Endodermal cell (in vitro differentiated cells): ENCODE measurements at regions not wholly inside any gene's neighbourhood (a gene's known extent, or its start where the extent isn't known, plus 50 kb on each side); places are given as distances from the start of the nearest gene placed in this dataset.

ENCODE experiments used
- DNase-seq: peaks from one replicate; pipeline ENCODE4 v3.0.0-alpha.2; 2017
- H3K27ac ChIP-seq: 2 replicates; pipeline ENCODE4 v1.5.1; 2013; ENCODE audit warnings: mild to moderate bottlenecking, low read depth, low read length, moderate library complexity
- H3K27me3 ChIP-seq: 2 replicates; pipeline ENCODE4 v1.6.1; 2013; ENCODE audit warnings: mild to moderate bottlenecking, low read length, moderate library complexity; ENCODE audit not compliant: insufficient read depth, control insufficient read depth, poor library complexity, severe bottlenecking
- H3K36me3 ChIP-seq: 2 replicates; pipeline ENCODE4 v1.7.0; 2013; ENCODE audit warnings: mild to moderate bottlenecking, low read length, moderate library complexity; ENCODE audit not compliant: control insufficient read depth, insufficient read depth
- H3K4me1 ChIP-seq: one replicate; pipeline ENCODE4 v1.7.0; 2013; ENCODE audit warnings: low read length; ENCODE audit not compliant: control insufficient read depth, insufficient read depth
- H3K4me3 ChIP-seq: 2 replicates; pipeline ENCODE4 v1.5.1; 2013; ENCODE audit warnings: mild to moderate bottlenecking, low read length, moderate library complexity
- H3K9ac ChIP-seq: 2 replicates; pipeline ENCODE4 v1.6.1; 2013; ENCODE audit warnings: mild to moderate bottlenecking, low read length, moderate library complexity; ENCODE audit not compliant: poor library complexity, severe bottlenecking; ENCODE audit errors: extremely low read depth
- H3K9me3 ChIP-seq: 2 replicates; pipeline ENCODE4 v1.6.1; 2013; ENCODE audit warnings: mild to moderate bottlenecking, low read length, moderate library complexity; ENCODE audit not compliant: control insufficient read depth
- H3K27ac Mint-ChIP-seq: 2 replicates; pipeline ENCODE4 v1.8.0; 2020; ENCODE audit warnings: mixed read lengths
- H3K27me3 Mint-ChIP-seq: 2 replicates; pipeline ENCODE4 v1.8.0; 2021; ENCODE audit warnings: mild to moderate bottlenecking, mixed read lengths; ENCODE audit not compliant: insufficient read depth
- H3K36me3 Mint-ChIP-seq: 2 replicates; pipeline ENCODE4 v1.8.0; 2020; ENCODE audit warnings: low read depth, mixed read lengths
- H3K4me1 Mint-ChIP-seq: 2 replicates; pipeline ENCODE4 v1.8.0; 2020; ENCODE audit warnings: mixed read lengths
- H3K4me3 Mint-ChIP-seq: 2 replicates; pipeline ENCODE4 v1.8.0; 2020; ENCODE audit warnings: mild to moderate bottlenecking, moderate library complexity, mixed read lengths
- H3K9me3 Mint-ChIP-seq: 2 replicates; pipeline ENCODE4 v1.8.0; 2020; ENCODE audit warnings: mild to moderate bottlenecking, mixed read lengths
- WGBS, 2 experiments: methylation state at CpG; one replicate each; pipeline versions ENCODE4 v1.1.5 to v1.1.7; 2013; ENCODE audit warnings: missing lambda C conversion rate in 2 of 2, mixed read lengths in 1 of 2; ENCODE audit not compliant: insufficient coverage in 1 of 2, insufficient read length in 1 of 2; 5-methylcytosine and 5-hydroxymethylcytosine counted together
- TF ChIP-seq, protein P1 (sequence below): fragments of 200-600 bp; sonication (generic); conservative IDR thresholded peaks from 2 replicates; pipeline ENCODE4 v1.5.0; 2021; ENCODE audit warnings: antibody characterized with exemption, mild to moderate bottlenecking

- Histone ChIP-seq H3K27ac (no peak overlapping the region), H3K9ac (no peak overlapping the region), H3K36me3 (no peaks in the 10 kb centered on the region), H3K4me1 (no peaks in the 10 kb centered on the region), H3K4me3 (no peak overlapping the region), H3K27me3 (no peaks in the 10 kb centered on the region), H3K9me3 (no peaks in the 10 kb centered on the region)
- TF ChIP-seq, protein P1, sequence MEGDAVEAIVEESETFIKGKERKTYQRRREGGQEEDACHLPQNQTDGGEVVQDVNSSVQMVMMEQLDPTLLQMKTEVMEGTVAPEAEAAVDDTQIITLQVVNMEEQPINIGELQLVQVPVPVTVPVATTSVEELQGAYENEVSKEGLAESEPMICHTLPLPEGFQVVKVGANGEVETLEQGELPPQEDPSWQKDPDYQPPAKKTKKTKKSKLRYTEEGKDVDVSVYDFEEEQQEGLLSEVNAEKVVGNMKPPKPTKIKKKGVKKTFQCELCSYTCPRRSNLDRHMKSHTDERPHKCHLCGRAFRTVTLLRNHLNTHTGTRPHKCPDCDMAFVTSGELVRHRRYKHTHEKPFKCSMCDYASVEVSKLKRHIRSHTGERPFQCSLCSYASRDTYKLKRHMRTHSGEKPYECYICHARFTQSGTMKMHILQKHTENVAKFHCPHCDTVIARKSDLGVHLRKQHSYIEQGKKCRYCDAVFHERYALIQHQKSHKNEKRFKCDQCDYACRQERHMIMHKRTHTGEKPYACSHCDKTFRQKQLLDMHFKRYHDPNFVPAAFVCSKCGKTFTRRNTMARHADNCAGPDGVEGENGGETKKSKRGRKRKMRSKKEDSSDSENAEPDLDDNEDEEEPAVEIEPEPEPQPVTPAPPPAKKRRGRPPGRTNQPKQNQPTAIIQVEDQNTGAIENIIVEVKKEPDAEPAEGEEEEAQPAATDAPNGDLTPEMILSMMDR, result no peak
- 90 to 96% methylated on average over 3 to 4 of the region's 4 CpGs for WGBS, 2 experiments
- Mint-ChIP-seq H3K9me3 (no peaks in the 10 kb centered on the region), H3K4me1 (no peaks in the 10 kb centered on the region), H3K36me3 (no peaks in the 10 kb centered on the region), H3K4me3 (no peak overlapping the region), H3K27me3 (peaks cover 4% of the 10 kb centered on the region), H3K27ac (no peak overlapping the region)
- no peak for DNase-seq
These were observed 603.6 kb upstream of the NR2F2 start for GRCh38 chr15:95726891-95727290.

- Mint-ChIP-seq H3K9me3 (no peaks in the 10 kb centered on the region), H3K27ac (no peak overlapping the region), H3K36me3 (no peaks in the 10 kb centered on the region), H3K27me3 (no peaks in the 10 kb centered on the region), H3K4me1 (no peaks in the 10 kb centered on the region), H3K4me3 (no peak overlapping the region)
- TF ChIP-seq, protein P1, result no peak
- H3K27ac ChIP-seq, result no peak overlapping the region
- H3K36me3 ChIP-seq, result no peaks in the 10 kb centered on the region
- no peak overlapping the region for H3K4me3 ChIP-seq
- no peaks in the 10 kb centered on the region for H3K9me3 ChIP-seq
- H3K9ac ChIP-seq, result no peak overlapping the region
- 65 to 86% methylated on average over 1 to 3 of the region's 3 CpGs for WGBS, 2 experiments
- no peaks in the 10 kb centered on the region for H3K27me3 ChIP-seq
- no peak for DNase-seq
- no peaks in the 10 kb centered on the region for H3K4me1 ChIP-seq
These were observed 596.6 kb upstream of the NR2F2 start for GRCh38 chr15:95733931-95734330.

- H3K36me3 Mint-ChIP-seq, result no peaks in the 10 kb centered on the region
- Histone ChIP-seq H3K27ac (no peak overlapping the region), H3K27me3 (no peaks in the 10 kb centered on the region), H3K9me3 (no peaks in the 10 kb centered on the region), H3K4me1 (no peaks in the 10 kb centered on the region), H3K36me3 (no peaks in the 10 kb centered on the region), H3K4me3 (no peak overlapping the region), H3K9ac (no peak overlapping the region)
- no peak overlapping the region for H3K4me3 Mint-ChIP-seq
- TF ChIP-seq, protein P1, result no peak
- H3K27me3 Mint-ChIP-seq, result no peaks in the 10 kb centered on the region
- no peaks in the 10 kb centered on the region for H3K9me3 Mint-ChIP-seq
- no peaks in the 10 kb centered on the region for H3K4me1 Mint-ChIP-seq
- no peak for DNase-seq
- 91 to 100% methylated on average over 3 to 6 of the region's 6 CpGs for WGBS, 2 experiments
- H3K27ac Mint-ChIP-seq, result no peak overlapping the region
These were observed 595.8 kb upstream of the NR2F2 start for GRCh38 chr15:95734422-95735316.
